Panc1 (cell line): ENCODE measurements at regions not wholly inside any gene's neighbourhood (a gene's known extent, or its start where the extent isn't known, plus 50 kb on each side); places are given as distances from the start of the nearest gene placed in this dataset.

Experiments used
- ATAC-seq: fragments of 200-7000 bp; cut with Tn5 transposase; 2 replicates; pipeline ENCODE4 v1.9.1; 2020; ENCODE audit warnings: mild to moderate bottlenecking, moderate library complexity
- BruUV-seq: library from RNA; stranded (reverse); fragments of 400-500 nt; replicated peaks from 2 replicates; lab custom pipeline; 2021; lab: Mats Ljungman, UMichigan
- CTCF ChIA-PET: fragments of 300-600 bp; sonication (Branson Sonifier 250); formaldehyde crosslinking; loops from one replicate; lab custom pipeline; 2022; ENCODE audit warnings: antibody characterized with exemption; lab: Charles Lee
- POLR2A ChIA-PET: fragments of 300-600 bp; sonication (Branson Sonifier 250); formaldehyde crosslinking; loops from one replicate; lab custom pipeline; 2022; ENCODE audit warnings: antibody characterized with exemption; lab: Charles Lee
- DNase-seq: peaks from one replicate; pipeline ENCODE4 v3.0.0-alpha.2; 2010; ENCODE audit warnings: low read depth, low spot score
- H3K27ac ChIP-seq: 2 replicates; pipeline ENCODE4 v1.5.1; 2011; ENCODE audit warnings: mild to moderate bottlenecking, low read length, inconsistent platforms
- H3K27me3 ChIP-seq: fragments of 200-500 bp; sonication (Bioruptor generic); 2 replicates; pipeline ENCODE4 v1.6.0; 2014; ENCODE audit warnings: low read length, inconsistent platforms; ENCODE audit not compliant: control insufficient read depth, insufficient read depth
- H3K36me3 ChIP-seq: fragments of 200-500 bp; sonication (Bioruptor generic); 2 replicates; pipeline ENCODE4 v1.5.1; 2014; ENCODE audit warnings: inconsistent platforms, mild to moderate bottlenecking, low read length, moderate library complexity; ENCODE audit not compliant: control insufficient read depth, insufficient read depth
- H3K4me1 ChIP-seq: 2 replicates; pipeline ENCODE4 v1.5.1; 2011; ENCODE audit warnings: inconsistent platforms, mild to moderate bottlenecking, low read length, moderate library complexity; ENCODE audit not compliant: control insufficient read depth, insufficient read depth
- H3K4me3 ChIP-seq, 2 experiments: 2 replicates each; pipeline ENCODE4 v1.5.1; 2011 to 2012; ENCODE audit warnings: low read depth in 2 of 2, low read length in 2 of 2, mild to moderate bottlenecking in 2 of 2, inconsistent platforms in 1 of 2, moderate library complexity in 1 of 2
- H3K9me3 ChIP-seq: fragments of 200-500 bp; sonication (Bioruptor generic); 2 replicates; pipeline ENCODE4 v1.5.1; 2014; ENCODE audit warnings: low read depth, mild to moderate bottlenecking, inconsistent platforms, low read length, moderate library complexity; ENCODE audit not compliant: control insufficient read depth, insufficient read depth
- POLR2AphosphoS5 ChIP-seq: IDR thresholded peaks from 2 replicates; pipeline ENCODE4 v1.6.1; 2012; ENCODE audit warnings: mild to moderate bottlenecking, low read depth, low read length, moderate library complexity
- REST ChIP-seq, 2 experiments: IDR thresholded peaks; 2 replicates each; pipeline ENCODE4 v1.6.1; 2011 to 2012; ENCODE audit warnings: low read depth in 2 of 2, control low read depth in 1 of 2, low read length in 1 of 2, mild to moderate bottlenecking in 1 of 2, moderate library complexity in 1 of 2; ENCODE audit not compliant: insufficient read depth in 1 of 2
- SIN3A ChIP-seq: IDR thresholded peaks from 2 replicates; pipeline ENCODE4 v1.6.1; 2012; ENCODE audit warnings: low read depth, mild to moderate bottlenecking, low read length, moderate library complexity, borderline replicate concordance; ENCODE audit not compliant: insufficient read depth
- TCF7L2 ChIP-seq: IDR thresholded peaks from 2 replicates; pipeline ENCODE4 v1.6.1; 2011; ENCODE audit warnings: mild to moderate bottlenecking, low read depth, low read length, inconsistent platforms
- in situ Hi-C: cut with HindIII; loops from 2 replicates; pipeline ENCODE4 v1.10.0; 2016; ENCODE audit warnings: low sequenced_read_pairs, low pct_unique_long_range_greater_than_20kb
- intact Hi-C: fragments of 100-400 bp; cut with micrococcal nuclease; formaldehyde crosslinking; loops from one replicate; pipeline ENCODE4 v1.10.0; 2022; ENCODE audit not compliant: unreplicated experiment
- TF ChIP-seq, protein P1 (sequence below): fragments of 450-650 bp; IDR thresholded peaks from 2 replicates; pipeline ENCODE4 v1.5.1; 2017; ENCODE audit warnings: mild to moderate bottlenecking

- Histone ChIP-seq H3K27ac (no peak overlapping the region), H3K36me3 (no peaks in the 10 kb centered on the region), H3K4me3 (no peak overlapping the region), H3K9me3 (no peaks in the 10 kb centered on the region), H3K27me3 (no peaks in the 10 kb centered on the region), H3K4me1 (no peaks in the 10 kb centered on the region)
- DNase-seq (no peak), ATAC-seq (no peak)
- ChIA-PET CTCF (no interaction called here), POLR2A (no interaction called here)
- BruUV-seq: no TSS peak
- intact Hi-C loops (no loop called here), in situ Hi-C loops (no loop called here)
- TF ChIP-seq SIN3A (no peak), TCF7L2 (no peak), POLR2AphosphoS5 (no peak), REST (IDR thresholded peaks at IDR 0.05; ENCODE audit: insufficient read depth in 1 of 2, low read depth in 2 of 2, low read length in 1 of 2) (no peak)
- TF ChIP-seq, protein P1, sequence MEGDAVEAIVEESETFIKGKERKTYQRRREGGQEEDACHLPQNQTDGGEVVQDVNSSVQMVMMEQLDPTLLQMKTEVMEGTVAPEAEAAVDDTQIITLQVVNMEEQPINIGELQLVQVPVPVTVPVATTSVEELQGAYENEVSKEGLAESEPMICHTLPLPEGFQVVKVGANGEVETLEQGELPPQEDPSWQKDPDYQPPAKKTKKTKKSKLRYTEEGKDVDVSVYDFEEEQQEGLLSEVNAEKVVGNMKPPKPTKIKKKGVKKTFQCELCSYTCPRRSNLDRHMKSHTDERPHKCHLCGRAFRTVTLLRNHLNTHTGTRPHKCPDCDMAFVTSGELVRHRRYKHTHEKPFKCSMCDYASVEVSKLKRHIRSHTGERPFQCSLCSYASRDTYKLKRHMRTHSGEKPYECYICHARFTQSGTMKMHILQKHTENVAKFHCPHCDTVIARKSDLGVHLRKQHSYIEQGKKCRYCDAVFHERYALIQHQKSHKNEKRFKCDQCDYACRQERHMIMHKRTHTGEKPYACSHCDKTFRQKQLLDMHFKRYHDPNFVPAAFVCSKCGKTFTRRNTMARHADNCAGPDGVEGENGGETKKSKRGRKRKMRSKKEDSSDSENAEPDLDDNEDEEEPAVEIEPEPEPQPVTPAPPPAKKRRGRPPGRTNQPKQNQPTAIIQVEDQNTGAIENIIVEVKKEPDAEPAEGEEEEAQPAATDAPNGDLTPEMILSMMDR: no peak
These were observed 209.9 kb upstream of the RBBP8 start for GRCh38 chr18:22723221-22723620.

DNA sequence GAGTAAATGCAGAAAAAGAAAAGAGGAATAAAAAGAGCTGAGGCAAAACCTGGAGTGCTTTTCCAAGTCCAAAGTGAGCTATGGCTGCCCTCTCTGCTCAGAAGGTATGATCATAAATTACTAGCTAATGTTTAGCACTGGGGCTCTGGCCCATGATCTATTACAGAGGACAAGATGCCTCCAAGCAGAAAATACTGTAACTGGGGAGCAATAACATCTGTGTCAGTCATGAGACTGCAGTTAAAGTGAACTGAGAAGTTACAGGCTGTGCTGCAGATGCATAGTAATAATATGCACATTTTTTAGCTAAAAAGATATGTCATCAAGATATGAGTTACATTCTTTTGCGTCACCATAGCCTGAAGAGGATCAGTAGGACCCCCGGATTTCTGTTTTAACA is 209.4 kb upstream of the RBBP8 start:
- no peak overlapping the region for H3K4me3 ChIP-seq
- no peaks in the 10 kb centered on the region for H3K4me1 ChIP-seq
- POLR2A ChIA-PET: no interaction called here
- intact Hi-C loops (no loop called here), in situ Hi-C loops (no loop called here)
- BruUV-seq: no TSS peak
- ATAC-seq (no peak), DNase-seq (no peak)
- H3K27me3 ChIP-seq: 0 out of 2 replicates have a peak, but pooled peaks cover 1% of the 10 kb centered on the region
- TF ChIP-seq, protein P1: no peak
- TF ChIP-seq SIN3A (no peak), TCF7L2 (no peak), REST (IDR thresholded peaks at IDR 0.05; ENCODE audit: insufficient read depth in 1 of 2, low read depth in 2 of 2, low read length in 1 of 2) (no peak), POLR2AphosphoS5 (no peak)
- CTCF ChIA-PET: no interaction called here
- H3K27ac ChIP-seq: no peak overlapping the region
- H3K9me3 ChIP-seq: no peaks in the 10 kb centered on the region
- no peaks in the 10 kb centered on the region for H3K36me3 ChIP-seq
